ENCODE measurements at regions not wholly inside any gene's neighbourhood (a gene's known extent, or its start where the extent isn't known, plus 50 kb on each side); places are given as distances from the start of the nearest gene placed in this dataset.

GRCh38 chr17:53687324-53687723 lies 135.4 kb upstream of the KIF2B start:
- TF ChIP-seq CTCF (IDR thresholded peaks at IDR 0.05) = no peak
- TF ChIP-seq POLR2A (IDR thresholded peaks at IDR 0.05) = no peak
- TF ChIP-seq POLR2AphosphoS5 (IDR thresholded peaks at IDR 0.05) = no peak

Measured in stomach (tissue), 4 donors.